Activated T-cell treated with anti-CD3 and anti-CD28 coated beads for 24 hours (primary cell): ENCODE measurements at regions not wholly inside any gene's neighbourhood (a gene's known extent, or its start where the extent isn't known, plus 50 kb on each side); places are given as distances from the start of the nearest gene placed in this dataset.
"Not testable (repeated sequence)": the region's sequence is repeated elsewhere in the genome, so short reads cannot be mapped to it uniquely, and the experiment has no call there.

Source experiments
- DNase-seq: peaks from one replicate; pipeline ENCODE4 v3.0.0-alpha.2; 2020; ENCODE audit warnings: low read depth

DNA sequence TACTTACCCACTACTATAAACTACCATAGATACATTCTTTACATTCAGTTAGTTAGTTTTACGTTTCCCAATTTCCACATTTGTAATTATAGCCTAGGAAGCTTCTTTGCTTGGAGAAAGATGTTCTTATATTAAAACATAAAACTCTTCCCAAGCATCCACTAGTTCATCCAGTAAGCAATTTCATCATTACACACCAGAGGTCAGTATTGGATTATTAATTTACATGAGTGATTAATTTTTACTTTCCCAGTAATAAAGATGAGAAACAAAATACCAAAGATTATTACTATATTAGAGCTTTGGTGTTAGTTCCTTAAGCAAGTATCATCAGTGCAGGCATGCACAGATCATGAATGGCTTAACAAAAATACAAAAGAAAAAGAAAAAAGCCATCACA, 518.4 kb downstream of the TUBA3C start:
- DNase-seq, result not testable (repeated sequence)

DNA sequence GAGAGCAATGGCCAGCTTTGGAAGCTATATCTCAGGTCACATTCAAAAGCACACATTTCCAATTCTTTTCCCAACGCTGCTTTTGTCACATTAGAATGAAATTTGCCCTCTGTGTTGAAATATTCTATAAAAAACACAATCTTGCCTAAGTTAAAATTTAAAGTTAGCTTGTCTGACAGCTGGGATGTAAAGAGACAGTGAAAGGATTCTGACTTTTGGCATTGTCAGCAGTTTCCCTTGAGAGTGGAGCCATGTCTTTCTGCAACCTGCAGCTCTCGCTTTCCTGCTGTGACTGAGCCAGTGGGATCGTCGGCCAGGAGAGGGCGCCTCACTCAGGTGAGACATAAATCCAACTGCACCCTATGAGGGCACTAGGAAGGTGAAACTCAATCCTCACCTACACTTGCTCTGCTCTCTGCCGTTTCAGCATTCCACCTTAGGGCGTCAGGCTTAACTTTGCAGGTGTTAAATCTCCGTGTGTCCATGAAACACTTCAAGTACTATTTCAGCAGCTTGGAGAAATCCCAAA, 537.9 kb downstream of the TUBA3C start:
- peak; percentile 4 for DNase-seq

DNA sequence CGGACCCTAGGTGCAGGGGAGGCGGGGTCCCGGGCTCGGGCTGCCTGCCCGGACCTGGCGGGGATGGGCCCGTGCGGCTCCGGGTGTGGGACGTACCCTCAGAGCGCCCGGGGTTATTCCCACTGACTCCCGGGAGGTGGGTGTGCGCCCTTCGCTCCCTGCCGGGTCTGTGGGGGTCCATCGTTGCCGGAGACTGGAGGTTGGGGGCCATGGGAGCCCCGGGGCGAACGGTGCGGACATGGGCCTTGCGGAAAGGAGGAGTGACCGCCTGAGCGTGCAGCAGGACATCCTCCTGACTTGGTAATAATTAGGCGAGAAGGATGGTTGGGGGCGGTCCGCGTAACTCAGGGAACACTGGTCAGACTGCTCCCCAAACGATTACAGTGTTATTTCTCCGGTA, 552.7 kb downstream of the TUBA3C start:
- DNase-seq, result not testable (repeated sequence)

DNA sequence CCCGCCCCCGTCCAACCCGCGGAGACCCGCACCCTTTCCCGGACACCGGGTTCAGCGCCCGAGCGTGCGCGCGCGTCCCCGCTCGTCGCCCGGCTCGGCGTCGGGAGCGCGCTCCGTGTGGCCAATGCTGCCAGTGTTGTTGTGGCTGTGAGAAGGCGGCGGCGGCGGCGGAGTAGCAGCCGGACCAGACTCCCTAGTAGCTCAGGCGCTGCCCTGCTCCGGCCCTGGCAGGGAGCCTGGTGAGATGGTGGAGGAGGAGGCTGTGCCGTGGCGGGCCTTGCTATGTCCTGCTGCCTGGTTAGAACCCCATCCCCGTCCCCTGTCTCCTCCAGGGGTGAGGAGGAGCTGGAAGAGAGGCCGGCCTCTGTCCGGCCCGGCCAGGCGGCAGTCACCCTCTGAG, 553.2 kb downstream of the TUBA3C start:
- no peak for DNase-seq

DNA sequence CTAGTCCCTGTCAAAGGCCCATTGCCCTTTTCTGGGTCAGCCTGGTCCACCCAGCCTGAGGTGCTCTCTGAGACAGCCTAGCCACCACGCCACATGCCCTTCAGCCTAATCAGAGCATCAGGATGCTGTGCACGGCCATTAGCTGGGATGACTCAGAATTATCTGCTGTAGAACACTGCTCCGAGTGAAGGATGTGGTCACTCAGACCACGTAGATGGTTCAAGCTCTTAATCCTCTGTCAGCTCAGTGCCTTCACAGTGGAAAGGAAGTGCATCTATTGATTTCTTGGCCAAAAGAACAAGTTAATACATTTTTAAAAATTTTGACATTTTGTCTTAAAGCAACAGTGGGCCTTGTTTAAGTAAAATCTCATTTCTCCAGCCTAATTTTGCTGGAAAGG, 557.6 kb downstream of the TUBA3C start:
- not testable (repeated sequence) for DNase-seq

DNA sequence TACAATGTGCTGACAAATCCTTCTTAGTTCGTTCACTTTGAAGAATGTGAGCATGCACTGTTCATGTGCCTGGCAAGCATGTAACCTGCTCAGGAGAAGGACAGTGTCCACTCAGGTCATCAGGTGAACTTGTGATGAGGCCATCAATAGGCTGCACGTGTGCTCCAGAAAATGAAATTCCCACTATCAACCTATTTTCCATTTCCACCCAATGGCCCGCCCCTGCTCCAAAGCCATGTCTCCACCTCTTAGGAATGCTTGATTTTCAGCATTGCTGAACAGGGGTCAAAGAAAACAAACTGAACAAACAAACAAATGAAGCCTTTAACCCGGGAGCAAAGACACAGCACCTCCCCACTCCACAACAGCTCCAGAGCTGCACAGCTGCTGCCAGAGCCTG, 563.2 kb downstream of the TUBA3C start:
- DNase-seq, result not testable (repeated sequence)

DNA sequence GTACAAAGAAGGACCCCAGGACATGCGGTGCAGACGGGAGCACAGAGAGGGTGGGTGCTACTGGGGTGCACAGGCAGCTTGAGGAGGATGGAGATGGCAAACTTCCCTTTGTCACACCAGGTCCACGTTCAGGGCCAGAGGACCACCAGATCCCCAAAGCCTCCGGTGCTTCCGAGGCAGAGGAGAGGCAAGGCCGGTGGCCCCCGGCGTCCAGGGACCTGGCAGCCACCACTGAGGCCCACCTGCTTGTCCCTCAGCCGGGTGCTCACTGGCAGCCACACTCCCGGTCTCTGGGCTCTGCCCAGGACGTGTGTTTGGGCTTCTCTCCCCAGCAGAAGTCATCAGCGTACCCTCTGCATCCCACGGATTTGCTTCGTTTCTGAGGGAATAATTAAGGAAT, 571.1 kb downstream of the TUBA3C start:
- DNase-seq, result not testable (repeated sequence)

DNA sequence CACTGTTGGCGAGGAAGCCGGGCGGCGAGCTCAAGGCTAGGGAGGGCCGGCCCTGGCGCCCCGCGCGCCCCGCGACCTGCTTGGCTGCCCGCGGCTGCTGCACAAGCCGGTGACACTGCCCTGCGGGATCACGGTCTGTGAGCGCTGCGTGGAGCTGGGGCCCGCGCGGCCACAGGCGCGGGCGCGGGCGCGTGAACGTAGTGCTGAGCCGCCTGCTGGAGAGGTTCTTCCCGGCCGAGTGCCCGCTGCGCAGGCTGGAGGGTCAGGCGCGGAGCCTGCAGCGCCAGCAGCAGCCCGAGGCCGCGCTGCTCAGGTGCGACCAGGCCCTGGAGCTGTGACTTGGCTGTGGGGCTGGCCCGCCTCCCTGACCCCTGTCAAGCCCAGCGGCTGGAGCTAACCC, 572.3 kb downstream of the TUBA3C start:
- not testable (repeated sequence) for DNase-seq

DNA sequence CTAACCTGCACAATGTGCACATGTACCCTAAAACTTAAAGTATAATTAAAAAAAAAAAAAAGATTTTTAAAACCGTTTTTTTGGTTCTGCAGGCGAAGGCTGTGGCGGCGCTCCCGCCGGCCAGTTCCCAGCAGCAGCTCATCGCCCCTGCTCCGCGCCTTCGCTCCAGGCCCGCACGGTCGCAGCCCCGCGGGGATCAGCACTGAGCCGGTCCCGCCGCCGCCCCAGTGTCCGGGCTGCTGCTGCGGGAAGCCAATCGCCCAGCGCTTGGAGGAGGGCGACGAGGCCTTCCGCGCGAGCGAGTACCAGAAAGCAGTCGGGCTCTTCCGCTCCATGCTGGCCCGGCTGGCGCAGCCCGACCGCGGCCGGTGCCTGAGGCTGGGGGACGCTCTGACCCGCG, 572.8 kb downstream of the TUBA3C start:
- not testable (repeated sequence) for DNase-seq

DNA sequence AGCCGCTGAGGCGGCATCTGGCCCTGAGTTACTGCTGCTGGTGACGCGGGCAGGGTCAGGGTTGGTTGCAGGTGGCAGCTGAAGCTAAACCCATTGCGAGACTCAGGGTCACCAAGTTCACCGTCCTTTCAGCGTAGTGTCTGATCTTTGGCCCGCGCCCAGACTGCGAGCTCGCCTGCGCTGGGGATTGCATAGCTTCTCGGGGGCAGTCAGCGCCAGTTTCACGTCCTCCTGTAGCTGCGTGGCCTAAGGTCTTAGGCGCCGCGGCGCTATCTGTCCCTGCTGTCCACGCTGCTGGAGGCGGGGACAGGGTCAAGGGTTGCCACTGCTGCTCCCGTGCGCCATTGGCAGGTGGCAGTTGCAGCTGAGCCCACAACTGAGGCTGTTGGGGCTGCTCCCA, 581.3 kb downstream of the TUBA3C start:
- not testable (repeated sequence) for DNase-seq

DNA sequence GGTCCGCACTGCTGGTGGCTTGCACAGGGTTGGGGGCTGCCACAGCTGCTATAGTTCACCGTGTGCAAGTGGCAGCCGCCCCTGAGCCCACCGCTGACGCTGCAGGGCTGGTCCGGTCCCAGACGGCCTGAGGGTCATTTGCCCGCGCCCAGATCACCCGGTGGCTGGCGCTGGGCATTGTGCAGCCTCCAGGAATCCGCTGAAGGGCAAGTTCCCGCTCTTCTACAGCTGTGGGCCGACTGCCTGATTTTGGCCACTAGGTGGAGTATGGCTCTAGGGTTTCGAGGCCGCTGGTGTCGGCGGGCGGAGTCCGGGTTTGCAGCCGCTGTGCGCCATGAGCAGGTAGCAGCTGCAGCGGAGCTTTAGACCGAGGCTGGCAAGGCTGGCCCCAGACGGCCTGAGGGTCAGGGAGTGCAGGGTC, 581.8 kb downstream of the TUBA3C start:
- not testable (repeated sequence) for DNase-seq

DNA sequence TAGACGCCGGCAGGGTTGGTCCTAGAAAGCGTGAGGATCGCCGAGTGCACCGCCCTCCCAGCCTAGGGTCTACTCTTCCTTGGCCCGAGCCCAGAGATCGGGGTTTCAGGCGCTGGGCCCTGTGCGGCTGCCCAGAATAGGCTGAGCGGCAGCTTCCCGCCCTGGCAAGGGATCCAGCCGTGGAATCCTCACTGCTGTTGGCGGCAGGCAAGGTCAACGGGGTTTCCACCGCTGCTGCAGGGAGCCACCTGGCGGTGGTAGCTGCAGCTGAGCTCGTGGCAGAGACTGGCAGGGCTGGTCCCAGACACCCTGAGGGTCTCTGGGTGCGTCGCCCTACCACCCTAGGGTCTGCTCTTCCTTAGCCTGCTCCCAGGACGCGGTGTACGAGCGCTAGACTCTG, 583.1 kb downstream of the TUBA3C start:
- DNase-seq, result not testable (repeated sequence)

DNA sequence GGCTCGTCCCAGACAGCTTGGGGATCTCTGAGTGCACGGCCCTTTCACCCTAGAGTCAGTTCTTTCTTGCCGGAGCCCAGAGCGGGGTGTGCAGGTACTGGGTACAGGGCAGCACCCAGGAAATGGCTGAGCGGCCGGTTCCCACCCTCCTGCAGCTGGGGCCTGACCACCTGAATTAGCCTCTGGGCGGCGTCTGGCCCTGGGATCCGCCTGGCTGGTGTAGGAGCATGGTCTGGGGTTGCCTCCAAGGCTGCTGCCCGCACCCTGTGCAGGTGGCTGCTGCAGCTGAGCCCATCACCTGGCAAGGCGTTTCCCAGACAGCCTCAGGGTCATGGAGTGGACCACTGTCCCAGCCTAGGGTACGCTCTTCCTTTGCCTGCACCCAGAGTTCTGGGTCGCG, 583.7 kb downstream of the TUBA3C start:
- DNase-seq, result not testable (repeated sequence)

DNA sequence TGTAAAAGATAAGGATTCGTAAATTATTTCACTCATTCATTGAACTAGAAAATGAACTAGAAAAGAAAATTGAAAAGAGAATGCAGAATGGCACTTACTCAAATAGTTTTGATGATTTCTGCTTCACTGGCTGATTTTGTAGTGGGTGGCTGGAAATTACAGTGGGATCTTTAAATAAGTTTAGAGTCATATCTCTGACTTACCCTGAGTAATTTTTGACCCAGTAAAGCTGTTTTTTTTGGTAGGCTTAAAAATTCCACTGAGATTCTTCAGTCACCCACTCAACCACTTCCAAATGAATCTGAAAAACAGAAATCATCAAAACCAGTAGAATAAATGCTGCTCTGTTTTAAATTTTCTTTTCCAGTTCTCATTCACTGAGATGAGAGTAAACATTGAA, 604.5 kb downstream of the TUBA3C start:
- DNase-seq, result not testable (repeated sequence)

DNA sequence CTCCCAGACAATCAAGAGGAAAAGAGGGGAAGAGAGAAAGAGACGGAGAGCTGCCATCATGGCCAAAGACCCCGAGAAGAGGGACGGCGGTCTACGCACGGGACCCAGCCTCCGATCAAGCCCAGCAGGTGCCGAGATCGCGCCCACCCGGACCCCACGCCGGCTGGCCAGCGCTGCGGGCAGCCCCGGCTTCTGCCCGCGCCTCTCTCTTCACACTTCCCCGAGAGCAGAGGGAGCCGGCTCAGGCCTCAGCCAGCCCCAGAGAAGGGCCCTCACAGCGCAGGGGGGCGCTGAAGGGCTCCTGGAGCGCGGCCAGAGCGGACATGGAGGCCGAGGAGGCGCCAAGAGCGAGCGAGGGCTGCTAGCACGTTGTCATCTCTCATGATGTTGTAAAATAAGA, 613.7 kb downstream of the TUBA3C start:
- DNase-seq, result not testable (repeated sequence)
